MCF 10A (cell line): ENCODE measurements at regions not wholly inside any gene's neighbourhood (a gene's known extent, or its start where the extent isn't known, plus 50 kb on each side); places are given as distances from the start of the nearest gene placed in this dataset.

Experiments
- BruUV-seq: library from RNA; stranded (reverse); fragments of 400-500 nt; replicated peaks from 2 replicates; lab custom pipeline; 2021; lab: Mats Ljungman, UMichigan
- CTCF ChIA-PET: fragments of 300-600 bp; sonication (Branson Sonifier 250); formaldehyde crosslinking; extraction: SDS; loops from one replicate; lab custom pipeline; 2021; ENCODE audit warnings: antibody characterized with exemption, inconsistent platforms; lab: Yijun Ruan, JAX
- POLR2A ChIA-PET: fragments of 300-600, 350-650 bp; sonication (Branson Sonifier 250); formaldehyde crosslinking; extraction: SDS; loops from one replicate; lab custom pipeline; 2020; ENCODE audit warnings: antibody characterized with exemption, inconsistent platforms; lab: Yijun Ruan, JAX
- DNase-seq: peaks from one replicate; pipeline ENCODE4 v3.0.0-alpha.2; 2018; ENCODE audit not compliant: unreplicated experiment
- H3K27ac Mint-ChIP-seq: one replicate; pipeline ENCODE4 v1.8.0; 2022; ENCODE audit warnings: mild to moderate bottlenecking, low read depth, mixed read lengths; ENCODE audit not compliant: unreplicated experiment
- H3K27me3 Mint-ChIP-seq: one replicate; pipeline ENCODE4 v1.8.0; 2022; ENCODE audit warnings: mixed read lengths; ENCODE audit not compliant: insufficient read depth, unreplicated experiment
- H3K36me3 Mint-ChIP-seq: one replicate; pipeline ENCODE4 v1.8.0; 2022; ENCODE audit warnings: mild to moderate bottlenecking, moderate library complexity, mixed read lengths; ENCODE audit not compliant: insufficient read depth, unreplicated experiment
- H3K4me1 Mint-ChIP-seq: one replicate; pipeline ENCODE4 v1.8.0; 2022; ENCODE audit warnings: mixed read lengths; ENCODE audit not compliant: insufficient read depth, unreplicated experiment
- H3K4me3 Mint-ChIP-seq: one replicate; pipeline ENCODE4 v1.8.0; 2022; ENCODE audit warnings: mild to moderate bottlenecking, moderate library complexity, mixed read lengths; ENCODE audit not compliant: unreplicated experiment
- H3K9me3 Mint-ChIP-seq: one replicate; pipeline ENCODE4 v1.8.0; 2022; ENCODE audit warnings: mixed read lengths; ENCODE audit not compliant: unreplicated experiment
- CTCF ChIP-seq: fragments of 200-600 bp; IDR thresholded peaks from one replicate; pipeline ENCODE4 v1.8.0; 2022; ENCODE audit warnings: antibody characterized with exemption, mild to moderate bottlenecking; ENCODE audit not compliant: unreplicated experiment
- intact Hi-C: fragments of 100-400 bp; cut with micrococcal nuclease; formaldehyde crosslinking; loops from 2 replicates; pipeline ENCODE4 v1.14.1; 2022

- H3K4me1 Mint-ChIP-seq, result no peaks in the 10 kb centered on the region
- no TSS peak for BruUV-seq
- no peak for DNase-seq
- no peak overlapping the region for H3K27ac Mint-ChIP-seq
- no peaks in the 10 kb centered on the region for H3K27me3 Mint-ChIP-seq
- CTCF ChIA-PET, result no interaction called here
- POLR2A ChIA-PET, result no interaction called here
- H3K36me3 Mint-ChIP-seq, result peaks cover 7% of the 10 kb centered on the region
- intact Hi-C loops, result no loop called here
- no peak for TF ChIP-seq CTCF
- H3K4me3 Mint-ChIP-seq, result no peak overlapping the region
- peaks cover 14% of the 10 kb centered on the region for H3K9me3 Mint-ChIP-seq
Measured at GRCh38 chr9:24342457-24342856, 203.2 kb downstream of the IZUMO3 start.

GRCh38 chr9:24333629-24334028, 212.1 kb downstream of the IZUMO3 start:
- intact Hi-C loops, result no loop called here
- Mint-ChIP-seq H3K4me1 (no peaks in the 10 kb centered on the region), H3K4me3 (no peak overlapping the region), H3K27me3 (peaks cover 11% of the 10 kb centered on the region), H3K36me3 (no peaks in the 10 kb centered on the region), H3K27ac (no peak overlapping the region), H3K9me3 (peaks cover 15% of the 10 kb centered on the region)
- DNase-seq, result no peak
- POLR2A ChIA-PET, result no interaction called here
- no TSS peak for BruUV-seq
- CTCF ChIA-PET, result interaction anchor here (0.7 kb wide), 1 partner anchor 19 kb away, joined by 4 read pairs; no protein-coding TSS in a partner anchor
- TF ChIP-seq CTCF, result no peak

- H3K36me3 Mint-ChIP-seq, result no peaks in the 10 kb centered on the region
- DNase-seq, result no peak
- ChIA-PET POLR2A (no interaction called here), CTCF (no interaction called here)
- no TSS peak for BruUV-seq
- no peak overlapping the region for H3K27ac Mint-ChIP-seq
- no peak for TF ChIP-seq CTCF
- peaks cover 29% of the 10 kb centered on the region for H3K9me3 Mint-ChIP-seq
- intact Hi-C loops, result no loop called here
- H3K4me3 Mint-ChIP-seq, result no peak overlapping the region
- no peaks in the 10 kb centered on the region for H3K4me1 Mint-ChIP-seq
- H3K27me3 Mint-ChIP-seq, result no peaks in the 10 kb centered on the region
Measured at GRCh38 chr9:24298912-24299311, 246.8 kb downstream of the IZUMO3 start.

- DNase-seq, result no peak
- no peak for TF ChIP-seq CTCF
- Mint-ChIP-seq H3K4me3 (no peak overlapping the region), H3K4me1 (no peaks in the 10 kb centered on the region), H3K9me3 (peaks cover 29% of the 10 kb centered on the region), H3K27me3 (no peaks in the 10 kb centered on the region), H3K27ac (no peak overlapping the region), H3K36me3 (no peaks in the 10 kb centered on the region)
- POLR2A ChIA-PET, result no interaction called here
- CTCF ChIA-PET, result no interaction called here
- no TSS peak for BruUV-seq
- intact Hi-C loops, result no loop called here
Measured at GRCh38 chr9:24297931-24298330, 247.8 kb downstream of the IZUMO3 start.
